ENCODE measurements at regions not wholly inside any gene's neighbourhood (a gene's known extent, or its start where the extent isn't known, plus 50 kb on each side); places are given as distances from the start of the nearest gene placed in this dataset.

GRCh38 chr10:43906490-43906889 lies 257.8 kb upstream of the ZNF32 start:
- TF ChIP-seq POLR2A (IDR thresholded peaks at IDR 0.05; ENCODE audit: low read depth) (no peak), CTCF (IDR thresholded peaks at IDR 0.05) (no peak), POLR2AphosphoS5 (IDR thresholded peaks at IDR 0.05) (no peak), EP300 (IDR thresholded peaks at IDR 0.05) (no peak)
